NT2/D1 (cell line): ENCODE measurements at regions not wholly inside any gene's neighbourhood (a gene's known extent, or its start where the extent isn't known, plus 50 kb on each side); places are given as distances from the start of the nearest gene placed in this dataset.

Experiments used
- SUZ12 ChIP-seq: IDR thresholded peaks from 2 replicates; pipeline ENCODE4 v1.6.1; 2011; ENCODE audit not compliant: insufficient read length, insufficient read depth; ENCODE audit errors: extremely low read depth
- YY1 ChIP-seq: IDR thresholded peaks from 2 replicates; pipeline ENCODE4 v1.6.1; 2011; ENCODE audit not compliant: insufficient read length, insufficient read depth
- ZNF274 ChIP-seq: IDR thresholded peaks from 2 replicates; pipeline ENCODE4 v1.6.1; 2011; ENCODE audit warnings: mild to moderate bottlenecking, low read depth, low read length

GRCh38 chr5:4487581-4487980 lies 652.5 kb upstream of the ADAMTS16 start:
- TF ChIP-seq ZNF274 (no peak), SUZ12 (no peak), YY1 (no peak)
